Gastrocnemius medialis (tissue), 4 donors: ENCODE measurements at regions not wholly inside any gene's neighbourhood (a gene's known extent, or its start where the extent isn't known, plus 50 kb on each side); places are given as distances from the start of the nearest gene placed in this dataset.

Source experiments
- ATAC-seq, 2 donors: fragments of 150-250 bp; one replicate each; pipeline ENCODE4 v1.9.1; 2016
- DNase-seq, 2 donors: peaks; one replicate each; pipeline ENCODE4 v3.0.0-alpha.2; 2019
- H3K27ac ChIP-seq, 4 donors: fragments of 200-600 bp; sonication (generic); 1 replicate in 1 of 4; 2 replicates in 3 of 4; pipeline ENCODE4 v1.5.1; 2016 to 2018; ENCODE audit warnings: mild to moderate bottlenecking in 2 of 4, moderate library complexity in 1 of 4
- H3K27me3 ChIP-seq, 3 donors: fragments of 200-600 bp; sonication (generic) in 2 of 3; 1 replicate in 1 of 3; 2 replicates in 2 of 3; pipeline versions ENCODE4 v1.5.1 to v1.6.0; 2016 to 2019; ENCODE audit warnings: mild to moderate bottlenecking in 1 of 3, moderate library complexity in 1 of 3
- H3K36me3 ChIP-seq, 2 donors: fragments of 200-600 bp; sonication (generic) in 1 of 2; one replicate each; pipeline ENCODE4 v1.5.1; 2017 to 2018
- H3K4me1 ChIP-seq, 2 donors: fragments of 200-600 bp; sonication (generic) in 1 of 2; one replicate each; pipeline ENCODE4 v1.5.1; 2016 to 2017; ENCODE audit warnings: mild to moderate bottlenecking in 2 of 2
- H3K4me3 ChIP-seq, 4 donors: fragments of 200-600 bp; sonication (generic) in 3 of 4; 1 replicate in 1 of 4; 2 replicates in 3 of 4; pipeline ENCODE4 v1.5.1; 2016 to 2019; ENCODE audit warnings: mild to moderate bottlenecking in 2 of 4
- H3K9me3 ChIP-seq, 3 donors: fragments of 200-600 bp; sonication (generic) in 2 of 3; 1 replicate in 1 of 3; 2 replicates in 2 of 3; pipeline ENCODE4 v1.5.1; 2016 to 2019
- POLR2A ChIP-seq, 2 donors: fragments of 450-650 bp; IDR thresholded peaks; one replicate each; pipeline ENCODE4 v1.6.1; 2017; ENCODE audit warnings: antibody characterized with exemption in 2 of 2, mild to moderate bottlenecking in 2 of 2, moderate library complexity in 2 of 2
- in situ Hi-C, 4 donors: fragments of 200-750 bp; cut with MboI; loops; one replicate each; pipeline versions ENCODE4 v1.15.0 to v1.8.0; 2017; ENCODE audit warnings: low sequenced_read_pairs in 4 of 4
- intact Hi-C: fragments of 100-400 bp; cut with DNase I; formaldehyde crosslinking; loops from one replicate; pipeline ENCODE4 v1.15.1; 2023; ENCODE audit warnings: low total_unique reads
- TF ChIP-seq, protein P1 (sequence below), 5 experiments: fragments of 450-650 bp in 3 of 5; fragments of 200-600 bp in 2 of 5; sonication (generic) in 2 of 5; IDR thresholded peaks in 4 of 5; conservative IDR thresholded peaks in 1 of 5; 1 replicate in 4 of 5; 2 replicates in 1 of 5; pipeline ENCODE4 v1.5.1; 2016 to 2019; ENCODE audit warnings: antibody characterized with exemption in 5 of 5, mild to moderate bottlenecking in 3 of 5, moderate library complexity in 3 of 5

DNA sequence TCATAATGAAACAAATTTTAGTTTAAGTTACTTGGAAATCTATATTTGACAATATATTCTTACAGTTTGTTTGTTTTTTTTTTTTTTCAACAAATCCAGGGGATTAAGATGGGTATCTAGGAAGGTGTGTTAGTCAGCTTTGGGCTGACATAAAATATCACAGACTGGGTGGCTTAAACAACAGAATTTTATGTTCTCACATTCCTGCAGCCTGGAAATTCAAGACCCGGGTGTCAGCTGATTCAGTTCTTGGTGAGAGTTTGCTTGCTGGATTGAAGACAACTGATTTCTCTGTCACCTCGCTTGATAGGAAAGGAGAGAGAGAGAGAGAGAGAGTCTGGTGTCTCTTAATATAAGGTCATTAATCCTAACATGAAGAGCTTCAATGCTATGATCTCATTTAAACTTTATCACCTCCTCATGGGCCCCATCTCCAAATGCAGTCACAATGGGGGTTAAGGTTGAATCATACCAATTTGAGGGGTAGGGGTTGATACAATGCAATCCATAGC is 465.2 kb downstream of the CENPC start:
- H3K27ac ChIP-seq, result no peak overlapping the region
- DNase-seq (no peak), ATAC-seq (no peak)
- no peak overlapping the region for H3K4me3 ChIP-seq
- TF ChIP-seq, protein P1, sequence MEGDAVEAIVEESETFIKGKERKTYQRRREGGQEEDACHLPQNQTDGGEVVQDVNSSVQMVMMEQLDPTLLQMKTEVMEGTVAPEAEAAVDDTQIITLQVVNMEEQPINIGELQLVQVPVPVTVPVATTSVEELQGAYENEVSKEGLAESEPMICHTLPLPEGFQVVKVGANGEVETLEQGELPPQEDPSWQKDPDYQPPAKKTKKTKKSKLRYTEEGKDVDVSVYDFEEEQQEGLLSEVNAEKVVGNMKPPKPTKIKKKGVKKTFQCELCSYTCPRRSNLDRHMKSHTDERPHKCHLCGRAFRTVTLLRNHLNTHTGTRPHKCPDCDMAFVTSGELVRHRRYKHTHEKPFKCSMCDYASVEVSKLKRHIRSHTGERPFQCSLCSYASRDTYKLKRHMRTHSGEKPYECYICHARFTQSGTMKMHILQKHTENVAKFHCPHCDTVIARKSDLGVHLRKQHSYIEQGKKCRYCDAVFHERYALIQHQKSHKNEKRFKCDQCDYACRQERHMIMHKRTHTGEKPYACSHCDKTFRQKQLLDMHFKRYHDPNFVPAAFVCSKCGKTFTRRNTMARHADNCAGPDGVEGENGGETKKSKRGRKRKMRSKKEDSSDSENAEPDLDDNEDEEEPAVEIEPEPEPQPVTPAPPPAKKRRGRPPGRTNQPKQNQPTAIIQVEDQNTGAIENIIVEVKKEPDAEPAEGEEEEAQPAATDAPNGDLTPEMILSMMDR (IDR thresholded peaks at IDR 0.05 in 4 of 5, conservative IDR thresholded peaks at IDR 0.05 in 1 of 5), result no peak
- no peak for TF ChIP-seq POLR2A (IDR thresholded peaks at IDR 0.05)
- no peaks in the 10 kb centered on the region for H3K9me3 ChIP-seq
- H3K36me3 ChIP-seq, result no peaks in the 10 kb centered on the region
- H3K4me1 ChIP-seq, result no peaks in the 10 kb centered on the region
- intact Hi-C loops, result no loop called here
- H3K27me3 ChIP-seq, result no peaks in the 10 kb centered on the region
- in situ Hi-C loops, result loop anchor here in 1 of 4 donors (10.0 kb wide), 1 partner anchor 245 kb away; no protein-coding TSS in a partner anchor

DNA sequence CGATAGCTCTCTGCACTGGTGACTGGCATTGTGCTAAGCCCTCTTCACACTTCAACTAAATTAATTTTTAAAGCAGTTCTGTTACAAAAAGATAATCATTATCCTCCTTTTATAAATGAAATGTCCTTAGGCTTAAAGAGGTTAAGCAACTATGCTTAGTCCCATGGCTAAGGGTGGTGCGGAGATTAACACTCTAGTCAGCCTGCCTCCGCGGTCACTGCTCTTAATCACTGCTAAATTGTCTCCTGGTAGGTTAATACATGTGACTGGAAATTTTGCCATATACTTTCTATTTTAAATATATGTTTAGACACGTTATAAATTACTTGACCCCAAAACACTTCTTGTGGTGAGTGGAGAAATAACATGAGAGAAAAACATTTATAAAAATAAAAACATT is 473.7 kb downstream of the CENPC start:
- no peak overlapping the region for H3K4me3 ChIP-seq
- no peaks in the 10 kb centered on the region for H3K36me3 ChIP-seq
- intact Hi-C loops (no loop called here), in situ Hi-C loops (no loop called here)
- TF ChIP-seq, protein P1 (IDR thresholded peaks at IDR 0.05 in 4 of 5, conservative IDR thresholded peaks at IDR 0.05 in 1 of 5), result no peak
- TF ChIP-seq POLR2A (IDR thresholded peaks at IDR 0.05), result no peak
- H3K9me3 ChIP-seq, result no peaks in the 10 kb centered on the region
- H3K27ac ChIP-seq, result no peak overlapping the region
- DNase-seq (no peak), ATAC-seq (no peak)
- no peaks in the 10 kb centered on the region for H3K4me1 ChIP-seq
- no peaks in the 10 kb centered on the region for H3K27me3 ChIP-seq

DNA sequence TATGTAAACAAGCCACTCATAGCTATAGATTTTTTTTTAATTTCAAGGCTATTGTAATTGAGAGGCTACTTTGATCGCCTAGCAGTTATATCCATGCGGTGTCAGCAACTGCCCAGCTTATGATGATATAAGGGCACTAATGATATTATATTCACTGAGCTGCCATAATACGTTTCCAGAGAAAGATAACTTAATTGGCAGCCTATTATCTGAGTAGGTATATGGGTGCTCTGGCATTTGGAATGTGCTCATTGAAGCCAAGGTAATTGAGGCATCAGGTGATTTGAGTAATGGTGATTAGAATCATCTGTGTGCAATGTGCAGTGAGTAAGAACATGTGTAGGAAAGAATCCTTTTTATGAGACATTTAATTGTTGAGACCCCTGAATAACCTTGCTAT is 490.0 kb downstream of the CENPC start:
- DNase-seq, result no peak
- intact Hi-C loops, result no loop called here

DNA sequence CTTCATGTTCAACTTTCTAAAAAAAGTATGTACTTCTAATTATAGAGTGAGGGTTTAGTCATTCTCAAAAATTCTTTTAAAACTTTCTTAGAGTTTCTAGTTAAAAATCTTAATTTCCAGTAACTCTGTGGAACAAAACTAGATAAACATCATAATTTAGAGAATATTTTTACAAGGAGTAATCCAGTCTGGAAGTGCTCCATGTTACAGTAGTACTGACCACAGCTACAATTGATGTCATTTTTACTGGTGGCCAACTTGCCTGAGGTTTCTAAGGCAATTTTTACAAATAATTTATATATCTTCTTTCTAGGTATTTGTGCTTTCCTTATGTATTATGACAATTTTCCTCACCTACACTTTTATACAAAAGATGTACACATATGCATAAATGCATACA is 490.4 kb downstream of the CENPC start:
- DNase-seq (no peak), ATAC-seq (no peak)
- Histone ChIP-seq H3K36me3 (no peaks in the 10 kb centered on the region), H3K4me3 (no peak overlapping the region), H3K4me1 (no peaks in the 10 kb centered on the region), H3K27me3 (no peaks in the 10 kb centered on the region), H3K27ac (no peak overlapping the region), H3K9me3 (no peaks in the 10 kb centered on the region)
- intact Hi-C loops (no loop called here), in situ Hi-C loops (no loop called here)
- TF ChIP-seq, protein P1 (IDR thresholded peaks at IDR 0.05 in 4 of 5, conservative IDR thresholded peaks at IDR 0.05 in 1 of 5), result no peak
- no peak for TF ChIP-seq POLR2A (IDR thresholded peaks at IDR 0.05)

More for the DNA sequence above, 490.0 kb downstream of the CENPC start:
- Histone ChIP-seq H3K27ac (no peak overlapping the region), H3K4me1 (no peaks in the 10 kb centered on the region), H3K36me3 (no peaks in the 10 kb centered on the region), H3K9me3 (no peaks in the 10 kb centered on the region), H3K4me3 (no peak overlapping the region), H3K27me3 (no peaks in the 10 kb centered on the region)
- TF ChIP-seq POLR2A (IDR thresholded peaks at IDR 0.05), result no peak
- TF ChIP-seq, protein P1 (IDR thresholded peaks at IDR 0.05 in 4 of 5, conservative IDR thresholded peaks at IDR 0.05 in 1 of 5), result no peak
- no peak for ATAC-seq
- in situ Hi-C loops, result no loop called here
